T-helper 9 cell (primary cell): ENCODE measurements at regions not wholly inside any gene's neighbourhood (a gene's known extent, or its start where the extent isn't known, plus 50 kb on each side); places are given as distances from the start of the nearest gene placed in this dataset.
"Not testable (repeated sequence)": the region's sequence is repeated elsewhere in the genome, so short reads cannot be mapped to it uniquely, and the experiment has no call there.

Source experiments
- DNase-seq: peaks from one replicate; pipeline ENCODE4 v3.0.0-alpha.2; 2020

GRCh38 chr10:120208488-120208887 lies 248.5 kb upstream of the PLPP4 start:
- DNase-seq, result no peak

GRCh38 chr10:120209124-120209762 lies 247.8 kb upstream of the PLPP4 start:
- DNase-seq, result no peak

GRCh38 chr10:120212275-120212674 lies 244.8 kb upstream of the PLPP4 start:
- DNase-seq, result no peak

GRCh38 chr10:120213283-120213682 lies 243.7 kb upstream of the PLPP4 start:
- not testable (repeated sequence) for DNase-seq

- no peak for DNase-seq
Observed at GRCh38 chr10:120217736-120218135, 239.3 kb upstream of the PLPP4 start.

GRCh38 chr10:120221873-120222485 lies 235.0 kb upstream of the PLPP4 start:
- DNase-seq, result no peak

GRCh38 chr10:120229641-120230040 lies 227.4 kb upstream of the PLPP4 start:
- DNase-seq, result no peak

- not testable (repeated sequence) for DNase-seq
Observed at GRCh38 chr10:120239695-120240094, 217.3 kb upstream of the PLPP4 start.

GRCh38 chr10:120251821-120252442 lies 205.1 kb upstream of the PLPP4 start:
- no peak for DNase-seq

GRCh38 chr10:120253131-120253530 lies 203.9 kb upstream of the PLPP4 start:
- no peak for DNase-seq

- DNase-seq, result no peak
Observed at GRCh38 chr10:120260456-120260855, 196.6 kb upstream of the PLPP4 start.

- no peak for DNase-seq
Observed at GRCh38 chr10:120262857-120263547, 194.0 kb upstream of the PLPP4 start.

- no peak for DNase-seq
Observed at GRCh38 chr10:120266022-120266421, 191.0 kb upstream of the PLPP4 start.

- no peak for DNase-seq
Observed at GRCh38 chr10:120270906-120271305, 186.1 kb upstream of the PLPP4 start.

- DNase-seq, result no peak
Observed at GRCh38 chr10:120271696-120272095, 185.3 kb upstream of the PLPP4 start.

GRCh38 chr10:120272350-120272749 lies 184.7 kb upstream of the PLPP4 start:
- DNase-seq, result no peak

GRCh38 chr10:120278069-120278468 lies 179.0 kb upstream of the PLPP4 start:
- DNase-seq, result no peak

- no peak for DNase-seq
Observed at GRCh38 chr10:120279196-120279595, 177.8 kb upstream of the PLPP4 start.

- no peak for DNase-seq
Observed at GRCh38 chr10:120282421-120282820, 174.6 kb upstream of the PLPP4 start.

GRCh38 chr10:120282846-120283492 lies 174.1 kb upstream of the PLPP4 start:
- DNase-seq, result no peak

GRCh38 chr10:120285408-120285807 lies 171.6 kb upstream of the PLPP4 start:
- no peak for DNase-seq

GRCh38 chr10:120286280-120286679 lies 170.7 kb upstream of the PLPP4 start:
- no peak for DNase-seq

GRCh38 chr10:120300513-120300912 lies 156.5 kb upstream of the PLPP4 start:
- DNase-seq, result no peak
